GM19351 (cell line): ENCODE measurements at regions not wholly inside any gene's neighbourhood (a gene's known extent, or its start where the extent isn't known, plus 50 kb on each side); places are given as distances from the start of the nearest gene placed in this dataset.
A peak's percentile ranks its signal among the peaks of the same experiment; 100 is the strongest.

Experiments
- ATAC-seq: cut with Tn5 transposase; IDR thresholded peaks from one replicate; pipeline ENCODE4 v1.9.1; 2021; ENCODE audit warnings: mild to moderate bottlenecking, moderate library complexity; ENCODE audit not compliant: unreplicated experiment

- ATAC-seq = no peak
Observed at GRCh38 chr3:193897731-193898180, 238.2 kb upstream of the HES1 start.

GRCh38 chr3:193899001-193899400 lies 236.9 kb upstream of the HES1 start:
- ATAC-seq = no peak

DNA sequence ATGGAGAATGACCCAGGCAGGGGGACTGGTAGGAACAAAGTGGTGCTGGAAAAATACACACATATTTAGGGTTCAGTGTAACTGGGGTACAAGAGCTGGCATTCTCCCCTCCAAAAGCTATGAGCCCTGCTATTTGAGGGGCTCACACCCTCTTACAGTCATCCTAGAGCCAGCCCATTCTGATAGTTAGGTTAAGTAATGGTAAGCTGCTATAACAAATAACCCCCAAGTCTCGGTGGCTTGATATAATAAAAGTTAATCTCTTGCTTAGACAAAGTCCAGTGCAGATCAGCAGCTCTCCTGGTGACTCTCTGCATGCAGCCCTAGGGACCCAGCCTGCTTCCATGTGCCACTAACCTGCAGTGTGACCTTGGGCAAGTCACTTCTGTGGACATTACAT lies 234.9 kb upstream of the HES1 start:
- ATAC-seq = no peak

GRCh38 chr3:193902607-193903511 lies 233.1 kb upstream of the HES1 start:
- no peak for ATAC-seq

- no peak for ATAC-seq
Observed at GRCh38 chr3:193903512-193903817, 232.5 kb upstream of the HES1 start.

- no peak for ATAC-seq
Observed at GRCh38 chr3:193903966-193904365, 232.0 kb upstream of the HES1 start.

DNA sequence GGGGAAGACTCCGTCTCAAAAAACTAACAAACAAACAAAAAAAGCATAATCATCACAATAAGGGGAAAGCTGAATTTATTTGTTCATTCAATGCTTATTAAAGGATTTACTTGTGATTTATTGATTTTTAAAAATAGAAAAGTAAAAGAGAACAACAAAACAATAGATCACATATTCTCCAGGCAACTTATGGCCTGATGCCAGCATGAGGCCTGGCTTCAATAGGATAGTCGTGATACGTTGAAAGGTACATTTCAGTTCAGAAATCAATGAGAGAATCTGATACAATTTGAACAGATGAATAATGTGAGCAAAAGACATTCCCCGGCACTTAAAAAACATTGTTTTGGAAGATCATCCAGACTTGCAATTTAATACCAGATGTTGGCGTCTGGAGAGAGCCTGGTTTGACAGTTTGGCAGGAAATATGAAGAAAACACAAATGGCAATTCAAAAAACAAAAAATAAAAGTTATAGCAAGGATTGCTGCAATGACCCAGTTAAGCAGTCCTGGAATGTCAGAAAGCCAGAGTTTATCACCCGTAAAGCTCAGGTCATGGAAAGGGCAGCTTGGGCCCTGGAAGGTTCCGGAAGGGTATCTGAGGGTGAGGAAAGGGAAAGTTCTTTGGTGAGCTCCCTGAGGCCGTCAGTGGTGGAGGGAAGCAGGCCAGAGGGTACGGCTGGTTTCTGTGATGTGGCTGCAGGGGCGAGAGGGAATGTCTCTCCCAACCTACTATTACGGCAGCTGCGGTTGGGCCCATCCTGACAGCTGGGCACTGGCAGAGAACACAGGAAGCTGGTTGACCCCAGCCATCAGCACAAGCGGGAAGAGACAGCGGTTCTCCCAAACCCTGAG lies 230.2 kb upstream of the HES1 start:
- no peak for ATAC-seq

DNA sequence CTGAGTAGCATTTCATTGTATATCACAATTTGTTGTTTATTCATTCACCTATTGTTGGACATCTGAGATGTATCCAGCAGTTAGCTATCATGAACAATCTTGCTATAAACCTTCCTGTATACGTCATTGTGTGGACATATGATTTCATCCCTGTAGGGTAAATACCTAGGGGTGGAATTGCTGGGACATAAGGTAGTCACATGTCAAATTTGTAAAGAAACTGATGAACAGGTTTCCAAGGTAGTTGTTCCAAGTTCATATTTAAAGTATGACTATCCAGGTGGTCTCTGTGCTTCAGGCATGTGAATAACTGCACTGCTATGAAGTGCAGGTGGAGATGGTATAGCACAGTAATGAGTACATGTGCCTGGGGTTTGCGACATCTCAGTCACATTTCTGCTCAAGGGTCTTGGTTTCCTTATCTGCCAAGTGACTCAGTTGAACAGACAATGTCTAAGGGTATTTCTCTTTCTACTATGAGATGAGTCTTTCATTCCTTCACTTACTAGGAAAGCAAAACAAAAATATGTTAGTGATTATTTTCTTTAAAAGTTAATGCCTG lies 229.0 kb upstream of the HES1 start:
- no peak for ATAC-seq

DNA sequence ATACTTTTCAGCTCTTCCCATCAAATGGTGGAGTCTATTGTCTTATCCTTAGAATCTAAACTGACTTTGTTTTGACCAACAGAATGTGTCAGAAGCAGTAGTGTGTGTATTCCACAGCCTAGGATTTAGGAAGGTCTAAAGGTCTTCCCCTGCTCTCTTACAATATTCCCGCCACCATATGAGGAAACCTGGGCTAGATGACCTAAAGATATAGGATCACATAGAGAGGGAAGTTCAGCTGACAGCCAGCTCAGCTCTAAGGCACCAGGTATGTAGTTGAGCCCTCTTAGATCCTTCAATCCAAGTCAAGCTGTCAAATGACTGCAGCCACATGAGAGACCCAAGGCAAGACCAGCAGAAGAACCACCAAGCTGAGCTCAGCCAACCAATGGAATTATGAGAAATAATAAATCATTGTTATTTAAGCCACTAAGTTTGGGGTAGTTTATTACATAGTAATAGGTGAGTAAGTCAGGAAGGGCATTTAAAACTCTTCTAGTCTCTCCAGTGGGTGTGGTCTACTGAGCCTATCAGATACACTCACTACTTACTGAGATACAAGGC lies 227.7 kb upstream of the HES1 start:
- ATAC-seq = no peak

- peak; percentile 90 for ATAC-seq
Observed at GRCh38 chr3:193909387-193909786, 226.6 kb upstream of the HES1 start.

DNA sequence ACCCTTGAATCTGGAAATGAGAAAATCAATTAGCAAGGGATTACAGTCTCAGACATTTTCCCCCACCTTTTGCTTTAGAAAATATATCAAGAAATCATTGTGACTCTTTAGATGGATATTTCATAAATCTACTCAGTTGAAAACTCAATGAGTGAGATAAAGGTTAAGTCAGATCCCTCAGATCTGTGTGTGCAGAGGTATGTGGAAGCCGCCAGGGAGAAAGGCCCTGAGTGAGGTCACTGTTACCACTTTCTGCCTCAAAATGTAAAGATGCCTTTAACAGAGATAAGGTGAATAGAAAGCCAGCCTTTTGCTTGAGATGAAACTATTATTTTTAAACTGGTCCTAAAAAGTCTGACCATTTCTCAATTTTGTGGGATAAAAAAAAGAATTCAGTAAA lies 225.6 kb upstream of the HES1 start:
- ATAC-seq = no peak

- ATAC-seq = no peak
Observed at GRCh38 chr3:193910886-193911738, 224.8 kb upstream of the HES1 start.

- ATAC-seq = no peak
Observed at GRCh38 chr3:193911784-193912340, 224.1 kb upstream of the HES1 start.

DNA sequence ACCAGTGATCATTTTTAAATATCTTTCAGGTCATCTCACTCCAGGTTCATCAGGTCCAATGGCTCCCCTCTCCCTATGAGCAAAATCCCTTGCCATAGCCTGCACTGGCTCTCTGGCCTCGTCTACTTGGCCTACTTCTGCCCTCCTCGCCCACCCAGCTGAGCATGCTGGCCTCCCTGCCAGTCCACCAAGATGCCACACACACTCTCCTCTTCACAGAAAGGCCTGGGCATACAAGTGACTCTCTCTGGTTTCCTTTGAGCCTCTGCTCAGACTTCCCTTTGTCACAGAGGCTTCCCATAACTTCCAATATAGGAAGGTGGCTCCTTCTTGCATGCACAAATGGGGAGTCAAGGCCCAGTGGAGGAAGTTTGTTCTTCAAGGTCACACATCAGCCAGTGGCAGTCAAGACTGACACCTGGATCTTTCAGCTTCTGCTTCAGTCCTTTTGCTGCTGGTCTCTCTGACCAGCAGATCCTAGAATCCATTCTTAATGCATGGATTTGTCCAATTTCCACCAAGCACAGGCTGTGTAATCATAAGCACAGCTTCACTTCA lies 223.2 kb upstream of the HES1 start:
- ATAC-seq = no peak

DNA sequence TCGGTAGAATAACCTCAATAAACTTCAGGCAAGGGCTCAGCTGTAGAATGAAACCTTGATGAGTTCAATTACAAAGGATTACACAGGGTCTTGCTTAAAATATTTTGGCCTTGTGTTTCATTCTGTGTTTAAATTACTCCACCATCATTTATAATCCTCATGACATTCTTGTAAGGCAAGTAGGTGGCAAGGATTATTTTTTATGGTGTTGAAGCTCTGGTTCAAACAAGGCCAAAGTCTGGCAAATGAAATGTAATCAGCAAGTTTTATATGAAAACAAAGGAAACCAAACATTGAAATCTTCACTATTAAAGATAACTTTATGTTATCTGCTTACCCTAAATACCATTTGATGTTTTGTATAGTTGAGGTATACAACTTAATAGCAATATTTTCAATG lies 221.3 kb upstream of the HES1 start:
- no peak for ATAC-seq

DNA sequence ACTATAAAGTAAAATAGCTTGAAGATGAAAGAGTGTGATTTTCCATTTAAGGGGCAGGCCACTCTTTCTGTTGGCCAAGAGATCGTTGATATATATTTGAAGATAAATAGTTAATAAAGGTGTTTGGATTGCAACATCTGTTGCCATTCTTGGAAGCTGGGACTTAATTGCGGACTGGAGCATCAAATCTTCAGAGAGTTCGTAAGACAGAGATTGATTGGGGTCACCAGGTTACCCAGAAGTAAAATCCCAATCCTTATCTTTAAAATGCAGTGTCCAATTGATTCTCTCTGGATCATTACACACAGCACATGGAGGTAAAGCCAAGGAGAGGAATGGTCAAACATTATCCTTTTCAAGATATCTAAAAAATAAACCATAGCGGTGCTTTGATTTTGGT lies 220.8 kb upstream of the HES1 start:
- no peak for ATAC-seq

DNA sequence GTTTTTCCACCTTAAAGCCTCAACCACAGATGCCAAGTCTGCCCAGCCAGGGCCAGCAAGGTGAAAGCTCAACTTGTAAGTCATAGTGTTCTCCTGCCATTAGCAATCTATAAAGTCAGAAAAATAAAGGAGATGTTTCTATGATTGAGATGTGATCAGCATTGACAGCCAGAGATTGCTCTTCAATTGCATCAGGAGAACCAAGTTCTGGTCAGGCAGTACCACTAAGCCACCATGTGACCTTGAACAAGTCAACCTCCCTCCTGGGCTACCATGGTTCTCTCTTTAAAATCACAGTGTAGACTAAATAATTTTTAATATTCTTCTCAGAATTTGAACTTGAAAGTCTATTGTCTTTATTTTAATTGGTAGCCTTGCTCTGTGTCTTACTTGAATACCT lies 220.3 kb upstream of the HES1 start:
- no peak for ATAC-seq

DNA sequence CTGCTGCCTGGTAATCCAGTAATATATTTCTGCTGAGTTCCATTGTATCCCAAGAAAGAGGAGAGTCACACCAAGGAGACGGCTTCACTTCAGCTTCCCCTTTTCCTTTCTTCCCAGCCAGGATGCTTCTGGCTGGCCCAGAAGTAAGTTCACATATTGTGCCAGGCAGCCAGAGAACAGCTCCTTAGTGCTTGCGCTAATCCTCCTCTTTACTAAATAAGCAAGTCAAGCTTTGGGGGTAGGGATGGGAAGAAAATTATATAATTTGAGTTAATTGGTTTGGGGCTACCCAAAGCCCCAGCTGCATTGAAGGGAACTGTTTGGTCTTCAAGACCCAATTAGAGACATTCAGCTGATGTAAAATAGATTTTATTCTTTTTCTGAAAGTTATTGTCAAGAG lies 218.8 kb upstream of the HES1 start:
- ATAC-seq = no peak

- ATAC-seq = no peak
Observed at GRCh38 chr3:193921465-193921864, 214.5 kb upstream of the HES1 start.
